Stimulated activated CD8-positive, alpha-beta memory T cell treated with anti-CD3 and anti-CD28 coated beads, Interleukin-2, amount 100 ng/mL, for 1 hour (primary cell): ENCODE measurements at regions not wholly inside any gene's neighbourhood (a gene's known extent, or its start where the extent isn't known, plus 50 kb on each side); places are given as distances from the start of the nearest gene placed in this dataset.
"Not testable (repeated sequence)": the region's sequence is repeated elsewhere in the genome, so short reads cannot be mapped to it uniquely, and the experiment has no call there.

ENCODE experiments used
- DNase-seq, 2 donors: peaks; one replicate each; pipeline ENCODE4 v3.0.0-alpha.2; 2020; ENCODE audit warnings: low read depth in 2 of 2

GRCh38 chr14:53743371-53743770 is 213.3 kb downstream of the BMP4 start:
- DNase-seq, result no peak

- no peak for DNase-seq
Measured at GRCh38 chr14:53742233-53742620, 214.4 kb downstream of the BMP4 start.

- DNase-seq, result no peak
Measured at GRCh38 chr14:53741479-53742232, 215.0 kb downstream of the BMP4 start.

GRCh38 chr14:53740570-53740969 is 216.1 kb downstream of the BMP4 start:
- DNase-seq, result no peak

GRCh38 chr14:53735916-53736315 is 220.7 kb downstream of the BMP4 start:
- DNase-seq, result no peak

- no peak for DNase-seq
Measured at GRCh38 chr14:53723221-53723620, 233.4 kb downstream of the BMP4 start.

GRCh38 chr14:53719536-53719935 is 237.1 kb downstream of the BMP4 start:
- no peak for DNase-seq

GRCh38 chr14:53716578-53716977 is 240.0 kb downstream of the BMP4 start:
- no peak for DNase-seq

GRCh38 chr14:53715193-53715721 is 241.4 kb downstream of the BMP4 start:
- no peak for DNase-seq

- no peak for DNase-seq
Measured at GRCh38 chr14:53714495-53715192, 242.0 kb downstream of the BMP4 start.

GRCh38 chr14:53712901-53713300 is 243.7 kb downstream of the BMP4 start:
- DNase-seq, result not testable (repeated sequence)

GRCh38 chr14:53711205-53711604 is 245.4 kb downstream of the BMP4 start:
- DNase-seq, result no peak

- no peak for DNase-seq
Measured at GRCh38 chr14:53710615-53711014, 246.0 kb downstream of the BMP4 start.

GRCh38 chr14:53709381-53709780 is 247.2 kb downstream of the BMP4 start:
- no peak for DNase-seq

- no peak for DNase-seq
Measured at GRCh38 chr14:53703457-53703856, 253.2 kb downstream of the BMP4 start.

GRCh38 chr14:53701108-53701875 is 255.3 kb downstream of the BMP4 start:
- DNase-seq, result no peak

GRCh38 chr14:53696217-53696965 is 260.2 kb downstream of the BMP4 start:
- DNase-seq, result no peak

GRCh38 chr14:53695692-53696214 is 260.9 kb downstream of the BMP4 start:
- no peak for DNase-seq

GRCh38 chr14:53692885-53693284 is 263.7 kb downstream of the BMP4 start:
- DNase-seq, result no peak

- DNase-seq, result no peak
Measured at GRCh38 chr14:53692451-53692850, 264.2 kb downstream of the BMP4 start.

- no peak for DNase-seq
Measured at GRCh38 chr14:53683229-53683628, 273.4 kb downstream of the BMP4 start.
